ENCODE measurements at regions not wholly inside any gene's neighbourhood (a gene's known extent, or its start where the extent isn't known, plus 50 kb on each side); places are given as distances from the start of the nearest gene placed in this dataset.

DNA sequence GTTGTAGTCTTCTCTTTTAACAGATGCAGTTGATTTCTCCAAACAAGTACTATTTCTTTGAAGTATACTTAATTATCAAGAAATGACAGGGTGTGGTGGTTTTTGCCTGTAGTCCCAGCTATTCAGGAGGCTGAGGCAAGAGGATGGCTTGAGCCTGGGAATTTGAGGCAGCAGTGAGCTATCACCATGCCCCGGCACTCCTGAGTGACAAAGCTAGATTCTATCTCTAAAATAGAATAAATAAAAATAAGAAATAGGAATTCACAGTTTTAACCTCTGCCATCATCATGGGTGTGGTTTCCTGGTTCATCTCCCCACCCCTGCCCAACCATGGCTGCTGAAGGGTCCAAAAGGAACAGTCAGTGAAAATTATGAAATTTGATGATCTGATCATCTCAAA, 290.2 kb upstream of the FLRT2 start (continued):
- TF ChIP-seq ZNF26 (tag by site-specific recombination; IDR thresholded peaks at IDR 0.05) (no peak), KLF17 (tag by site-specific recombination; IDR thresholded peaks at IDR 0.05) (no peak), ZBTB26 (tag by site-specific recombination; optimal IDR thresholded peaks at IDR 0.05) (no peak)

GRCh38 chr14:85241022-85241855, 288.7 kb upstream of the FLRT2 start:
- Histone ChIP-seq H3K9me3 (ENCODE audit: control insufficient read depth, insufficient read depth, low read depth, low read length) (no peaks in the 10 kb centered on the region), H3K36me3 (ENCODE audit: control insufficient read depth in 2 of 2, insufficient read depth in 1 of 2, low read length in 2 of 2) (no peaks in the 10 kb centered on the region), H3K4me3 (ENCODE audit: low read depth, low read length) (no peak overlapping the region; the same call in 1 of the 2 replicates), H3K4me1 (ENCODE audit: control insufficient read depth, insufficient read depth, low read length) (no peaks in the 10 kb centered on the region), H3K27ac (ENCODE audit: extremely low read depth, low read depth, low read length) (no peak overlapping the region)
- TF ChIP-seq ZNF561 (tag by site-specific recombination; IDR thresholded peaks at IDR 0.05; ENCODE audit: borderline replicate concordance) (no peak), ZFHX2 (tag by site-specific recombination; conservative IDR thresholded peaks at IDR 0.05) (no peak), GLI4 (tag by site-specific recombination; IDR thresholded peaks at IDR 0.05) (no peak), ZNF423 (tag by site-specific recombination; IDR thresholded peaks at IDR 0.05) (no peak)
- TF ChIP-seq, protein P1, sequence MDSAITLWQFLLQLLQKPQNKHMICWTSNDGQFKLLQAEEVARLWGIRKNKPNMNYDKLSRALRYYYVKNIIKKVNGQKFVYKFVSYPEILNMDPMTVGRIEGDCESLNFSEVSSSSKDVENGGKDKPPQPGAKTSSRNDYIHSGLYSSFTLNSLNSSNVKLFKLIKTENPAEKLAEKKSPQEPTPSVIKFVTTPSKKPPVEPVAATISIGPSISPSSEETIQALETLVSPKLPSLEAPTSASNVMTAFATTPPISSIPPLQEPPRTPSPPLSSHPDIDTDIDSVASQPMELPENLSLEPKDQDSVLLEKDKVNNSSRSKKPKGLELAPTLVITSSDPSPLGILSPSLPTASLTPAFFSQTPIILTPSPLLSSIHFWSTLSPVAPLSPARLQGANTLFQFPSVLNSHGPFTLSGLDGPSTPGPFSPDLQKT (IDR thresholded peaks at IDR 0.05; ENCODE audit: borderline replicate concordance, low read depth, low read length): no peak
- ChIA-PET CTCF (no interaction called here), POLR2A (no interaction called here)

GRCh38 chr14:85242666-85243065, 287.3 kb upstream of the FLRT2 start:
- no peaks in the 10 kb centered on the region for H3K4me1 ChIP-seq (ENCODE audit: control insufficient read depth, insufficient read depth, low read length)
- no peaks in the 10 kb centered on the region for H3K36me3 ChIP-seq (ENCODE audit: control insufficient read depth in 2 of 2, insufficient read depth in 1 of 2, low read length in 2 of 2)
- H3K4me3 ChIP-seq (ENCODE audit: low read depth, low read length): no peak overlapping the region
- CTCF ChIA-PET: no interaction called here
- H3K27ac ChIP-seq (ENCODE audit: extremely low read depth, low read depth, low read length): no peak overlapping the region
- no peaks in the 10 kb centered on the region for H3K9me3 ChIP-seq (ENCODE audit: control insufficient read depth, insufficient read depth, low read depth, low read length)
- POLR2A ChIA-PET: no interaction called here
- no peak for TF ChIP-seq KLF10 (tag by site-specific recombination; IDR thresholded peaks at IDR 0.05)
- no peak for TF ChIP-seq ZNF311 (tag by site-specific recombination; IDR thresholded peaks at IDR 0.05; ENCODE audit: borderline replicate concordance)
- no peak for TF ChIP-seq ZNF629 (tag by site-specific recombination; IDR thresholded peaks at IDR 0.05)
- TF ChIP-seq KLF9 (tag by site-specific recombination; IDR thresholded peaks at IDR 0.05; ENCODE audit: low read depth): no peak
- no peak for TF ChIP-seq ZNF580 (tag by site-specific recombination; IDR thresholded peaks at IDR 0.05)
- no peak for TF ChIP-seq ZNF23 (tag by site-specific recombination; IDR thresholded peaks at IDR 0.05; ENCODE audit: borderline replicate concordance)
- TF ChIP-seq ZNF48 (tag by site-specific recombination; IDR thresholded peaks at IDR 0.05): no peak
- TF ChIP-seq ZNF677 (tag by site-specific recombination; IDR thresholded peaks at IDR 0.05): no peak
- TF ChIP-seq MYNN (tag by site-specific recombination; IDR thresholded peaks at IDR 0.05; ENCODE audit: borderline replicate concordance): no peak
- TF ChIP-seq, protein P1 (IDR thresholded peaks at IDR 0.05; ENCODE audit: borderline replicate concordance, low read depth, low read length): no peak
- TF ChIP-seq, protein P2, sequence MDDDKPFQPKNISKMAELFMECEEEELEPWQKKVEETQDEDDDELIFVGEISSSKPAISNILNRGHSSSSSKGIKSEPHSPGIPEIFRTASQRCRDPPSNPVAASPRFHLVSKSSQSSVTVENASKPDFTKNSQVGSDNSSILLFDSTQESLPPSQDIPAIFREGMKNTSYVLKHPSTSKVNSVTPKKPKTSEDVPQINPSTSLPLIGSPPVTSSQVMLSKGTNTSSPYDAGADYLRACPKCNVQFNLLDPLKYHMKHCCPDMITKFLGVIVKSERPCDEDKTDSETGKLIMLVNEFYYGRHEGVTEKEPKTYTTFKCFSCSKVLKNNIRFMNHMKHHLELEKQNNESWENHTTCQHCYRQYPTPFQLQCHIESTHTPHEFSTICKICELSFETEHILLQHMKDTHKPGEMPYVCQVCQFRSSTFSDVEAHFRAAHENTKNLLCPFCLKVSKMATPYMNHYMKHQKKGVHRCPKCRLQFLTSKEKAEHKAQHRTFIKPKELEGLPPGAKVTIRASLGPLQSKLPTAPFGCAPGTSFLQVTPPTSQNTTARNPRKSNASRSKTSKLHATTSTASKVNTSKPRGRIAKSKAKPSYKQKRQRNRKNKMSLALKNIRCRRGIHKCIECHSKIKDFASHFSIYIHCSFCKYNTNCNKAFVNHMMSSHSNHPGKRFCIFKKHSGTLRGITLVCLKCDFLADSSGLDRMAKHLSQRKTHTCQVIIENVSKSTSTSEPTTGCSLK (tag by site-specific recombination; IDR thresholded peaks at IDR 0.05): no peak
- TF ChIP-seq AEBP2 (tag by site-specific recombination; IDR thresholded peaks at IDR 0.05; ENCODE audit: borderline replicate concordance): no peak
- no peak for TF ChIP-seq ZFP41 (tag by site-specific recombination; IDR thresholded peaks at IDR 0.05; ENCODE audit: borderline replicate concordance)
